ENCODE measurements at regions not wholly inside any gene's neighbourhood (a gene's known extent, or its start where the extent isn't known, plus 50 kb on each side); places are given as distances from the start of the nearest gene placed in this dataset.

DNA sequence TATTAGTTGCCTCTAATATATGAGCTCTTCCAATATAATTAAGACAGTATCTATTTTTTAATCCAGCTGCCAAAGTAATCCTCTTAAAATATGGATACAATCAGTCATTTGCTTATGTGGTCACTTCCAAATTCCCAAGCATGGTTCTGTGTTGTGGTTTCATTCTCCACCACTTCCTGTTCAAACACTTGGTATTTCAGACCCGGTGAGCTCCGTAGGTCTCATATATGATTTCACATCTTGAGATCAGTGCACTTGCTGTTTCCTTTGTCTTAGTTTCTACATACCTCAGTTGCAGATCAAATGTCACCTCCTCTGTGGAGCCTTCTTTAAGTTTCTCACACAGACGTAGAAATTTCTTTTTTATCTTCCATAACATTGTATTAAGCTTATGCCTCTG, 254.2 kb downstream of the KCNS3 start:
- no peak for DNase-seq (ENCODE audit: low read depth)

DNA sequence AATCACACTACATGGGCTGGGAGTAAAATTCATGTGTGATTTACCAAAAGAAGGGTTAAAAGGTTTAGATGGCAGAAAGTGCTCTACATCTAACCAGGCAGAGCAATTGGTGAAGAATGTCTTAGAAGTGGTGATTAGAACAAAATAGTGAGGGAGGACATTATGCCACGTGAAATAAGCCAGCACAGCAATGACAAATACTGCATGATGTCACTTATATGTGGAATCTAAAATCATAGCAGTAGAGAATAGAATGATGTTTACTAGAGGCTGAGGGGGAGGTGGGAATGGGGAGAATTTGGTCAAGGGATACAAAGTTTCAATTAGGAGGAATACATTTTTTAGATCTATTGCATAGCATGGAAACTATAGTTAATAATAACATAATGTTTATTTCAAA, 253.3 kb downstream of the KCNS3 start:
- DNase-seq (ENCODE audit: low read depth) = no peak

- DNase-seq (ENCODE audit: low read depth) = no peak
These were observed 250.9 kb downstream of the KCNS3 start for GRCh38 chr2:18129348-18129747.

GRCh38 chr2:18125303-18125702, 246.8 kb downstream of the KCNS3 start:
- DNase-seq (ENCODE audit: low read depth) = no peak

GRCh38 chr2:18124116-18124835, 245.8 kb downstream of the KCNS3 start:
- DNase-seq (ENCODE audit: low read depth) = no peak

DNA sequence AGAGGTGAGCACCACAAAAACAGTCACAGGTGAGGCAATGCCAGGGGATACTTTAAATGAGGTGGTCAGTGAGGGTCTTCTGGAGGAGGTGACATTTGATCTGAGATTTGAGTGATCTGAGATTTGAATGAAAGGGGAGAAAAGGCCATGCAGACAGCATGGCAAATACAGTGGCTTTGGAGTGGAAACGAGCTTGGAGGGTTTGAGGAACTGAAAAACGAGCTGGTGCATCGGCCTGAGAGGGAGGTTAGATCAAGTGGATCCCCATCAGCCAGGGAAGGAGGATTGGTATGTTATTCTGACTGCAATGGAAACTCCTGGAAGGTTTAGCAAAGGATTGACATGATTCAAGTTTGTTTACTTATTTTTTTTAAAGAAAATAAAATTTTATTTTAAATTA, 245.1 kb downstream of the KCNS3 start:
- DNase-seq (ENCODE audit: low read depth) = no peak

DNA sequence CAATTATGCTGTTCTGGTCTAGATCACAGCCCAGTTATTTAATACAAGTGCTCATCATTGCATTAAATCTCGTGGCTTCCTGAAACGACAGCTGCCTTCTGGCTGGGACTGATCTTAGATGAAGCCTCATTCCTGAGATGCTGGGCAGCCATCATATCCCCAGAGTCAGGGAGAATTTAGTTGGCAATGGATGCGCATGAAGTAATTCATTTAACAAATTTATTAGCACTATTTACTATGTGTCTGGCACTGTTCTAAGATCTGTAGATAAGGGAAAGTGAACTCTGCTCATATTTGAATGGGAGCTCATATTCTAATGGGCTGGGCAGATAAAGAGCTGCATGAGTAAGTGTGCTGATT, 244.7 kb downstream of the KCNS3 start:
- DNase-seq (ENCODE audit: low read depth) = no peak

DNA sequence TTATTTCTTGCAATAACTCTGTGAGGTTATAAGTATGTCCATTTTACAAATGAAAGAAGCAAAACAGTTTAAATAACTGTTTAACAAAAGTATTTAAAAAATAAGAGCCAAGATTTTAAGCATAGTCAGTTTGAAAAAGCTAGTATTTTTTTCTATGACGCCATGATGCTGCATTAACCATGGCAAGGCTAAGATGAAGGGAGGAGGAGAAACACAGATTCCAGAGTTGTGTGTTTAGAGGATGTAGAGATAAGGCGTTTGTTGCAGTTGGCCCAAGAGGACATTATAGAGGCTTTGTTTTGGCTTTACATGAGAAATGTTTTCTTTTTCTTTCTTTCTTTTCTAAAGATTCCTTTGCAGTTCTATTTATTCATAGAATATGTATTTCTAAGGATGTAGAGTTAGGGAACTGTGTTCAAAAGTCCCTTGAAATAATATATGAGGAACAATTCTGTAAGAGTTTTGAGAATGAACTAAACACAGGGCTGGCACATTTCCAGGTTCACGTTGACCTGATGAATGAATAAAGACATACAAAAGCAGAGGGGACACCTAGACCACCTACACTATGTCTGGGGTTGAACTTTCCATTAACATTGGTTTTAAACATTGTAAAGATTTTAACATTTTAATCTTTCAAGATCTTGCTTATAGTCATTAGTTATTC, 244.2 kb downstream of the KCNS3 start:
- DNase-seq (ENCODE audit: low read depth) = no peak

DNA sequence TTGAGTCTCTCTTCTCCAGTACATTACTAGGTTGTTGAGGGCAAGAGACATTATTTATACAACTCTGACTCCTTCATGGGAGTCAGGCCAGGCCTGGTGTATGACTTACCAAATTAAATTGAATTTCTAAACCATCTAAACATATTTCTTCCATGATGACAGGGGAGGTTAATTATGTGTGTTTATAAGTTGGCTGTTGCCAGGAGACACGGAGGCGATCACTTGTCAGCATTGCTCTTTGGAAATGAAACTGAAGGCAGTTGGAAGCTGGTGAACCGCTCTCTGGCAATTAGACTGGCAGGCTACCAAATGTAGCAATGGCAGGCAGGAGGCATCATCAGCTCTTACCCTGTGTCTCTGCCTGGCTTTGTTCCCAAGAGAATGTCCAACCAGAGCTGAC, 241.4 kb downstream of the KCNS3 start:
- DNase-seq (ENCODE audit: low read depth) = peak; percentile 29

DNA sequence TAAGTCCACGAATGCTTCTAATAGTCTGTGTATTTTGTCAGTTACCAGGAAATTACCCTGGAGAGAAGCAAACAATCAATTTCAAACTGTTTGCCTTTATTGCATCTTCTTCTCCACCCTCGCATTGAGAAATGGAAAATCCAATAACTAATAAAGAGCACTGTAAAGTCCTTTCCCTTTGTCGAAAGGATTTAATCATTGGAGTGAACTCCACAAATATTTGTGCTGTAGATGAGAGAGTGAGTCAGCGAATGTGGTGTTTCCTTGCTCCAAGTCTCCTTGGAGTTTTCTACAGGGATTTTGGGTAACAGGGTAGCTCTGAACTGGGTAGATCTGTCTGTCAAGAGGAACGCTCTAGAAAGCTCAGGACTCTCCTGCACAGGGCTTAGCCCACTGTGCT, 240.2 kb downstream of the KCNS3 start:
- DNase-seq (ENCODE audit: low read depth) = no peak

- DNase-seq (ENCODE audit: low read depth) = peak; percentile 22
These were observed 239.1 kb downstream of the KCNS3 start for GRCh38 chr2:18117592-18117991.

DNA sequence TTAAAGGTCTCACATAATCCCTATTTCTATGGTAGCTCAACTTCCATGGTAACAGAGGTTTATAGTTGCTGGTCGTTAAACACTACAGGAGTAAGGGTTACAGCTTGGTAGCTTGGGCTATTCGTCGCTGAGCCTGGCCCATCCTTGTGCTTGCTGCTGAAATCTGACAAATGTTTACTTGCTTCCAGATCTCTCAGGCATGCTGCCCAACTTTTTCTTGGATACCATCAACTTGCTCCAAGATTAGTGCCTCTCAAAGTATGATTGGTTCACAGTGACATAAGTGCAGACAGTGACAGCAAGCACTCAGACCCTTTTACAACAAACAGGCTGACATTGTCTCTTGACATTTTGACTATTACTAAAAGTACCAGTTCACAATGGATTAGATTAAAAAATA, 231.8 kb downstream of the KCNS3 start:
- no peak for DNase-seq (ENCODE audit: low read depth)

DNA sequence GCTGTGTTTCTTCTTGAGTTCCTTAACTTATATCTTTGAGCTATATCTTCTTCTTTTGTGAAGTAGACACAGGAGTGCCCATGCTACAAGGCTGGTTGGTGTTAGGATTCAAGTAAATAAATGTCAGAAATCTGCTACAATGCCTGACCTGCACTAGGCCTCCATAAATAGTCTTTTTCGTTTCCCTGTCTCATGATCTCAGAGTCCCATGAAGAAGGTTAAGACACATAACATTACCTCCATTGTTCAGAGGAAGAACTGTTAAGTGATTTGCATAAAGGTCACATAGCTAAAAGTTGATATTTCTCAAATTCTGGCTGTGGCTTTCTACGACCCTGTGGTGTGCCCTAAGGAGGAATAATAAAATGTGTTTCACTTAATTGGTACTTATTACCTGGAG, 228.4 kb downstream of the KCNS3 start:
- DNase-seq (ENCODE audit: low read depth) = no peak

DNA sequence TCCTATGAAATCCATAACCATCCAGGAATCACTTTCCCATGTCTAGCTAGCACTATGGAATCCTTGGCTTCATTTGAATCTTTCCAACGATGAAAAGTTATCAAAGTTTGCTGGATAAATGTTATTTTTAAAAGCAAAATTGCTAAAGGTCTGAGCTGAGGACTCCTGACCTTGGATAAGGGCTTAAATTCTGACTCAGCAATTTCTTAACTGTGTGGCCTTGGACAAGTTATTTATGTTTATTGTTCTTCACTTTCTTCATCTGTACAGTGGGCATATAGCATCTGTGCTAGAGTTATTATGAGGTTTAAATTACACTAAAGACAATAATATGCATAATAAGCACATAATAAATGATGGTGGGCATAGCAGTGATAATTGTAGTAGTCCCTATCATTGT, 227.5 kb downstream of the KCNS3 start:
- DNase-seq (ENCODE audit: low read depth) = no peak

DNA sequence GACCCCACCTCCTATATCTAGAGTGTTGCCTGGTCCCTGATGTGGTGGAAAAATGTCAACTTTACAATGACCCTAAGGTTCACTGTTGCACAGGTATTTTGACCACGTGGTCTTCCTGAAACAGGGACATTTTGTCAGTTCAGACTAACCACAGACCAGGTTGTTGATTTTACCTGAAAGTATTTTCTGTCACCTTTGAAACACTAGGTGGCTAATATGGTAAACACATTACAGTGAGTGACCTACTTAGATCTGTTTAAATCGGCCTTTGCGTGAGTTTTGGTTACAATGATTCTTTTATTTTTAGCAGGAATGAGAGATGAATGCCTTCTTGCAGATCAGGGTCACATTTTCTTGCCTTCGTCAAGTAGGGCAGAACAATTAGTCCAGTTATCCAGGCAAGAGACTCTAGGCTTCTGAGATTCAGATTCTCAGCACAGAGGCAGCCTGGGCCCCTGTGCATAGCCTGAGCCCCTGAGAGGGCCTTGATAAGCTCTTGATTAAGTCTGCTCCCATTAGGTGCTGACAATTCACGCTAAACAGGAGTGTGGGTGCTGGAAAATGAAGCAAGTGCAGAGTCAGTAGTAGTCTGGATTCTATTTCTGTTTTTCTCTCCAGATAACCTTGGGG, 226.2 kb downstream of the KCNS3 start:
- DNase-seq (ENCODE audit: low read depth) = no peak

GRCh38 chr2:18096836-18097405, 218.5 kb downstream of the KCNS3 start:
- DNase-seq (ENCODE audit: low read depth) = no peak

GRCh38 chr2:18094277-18094676, 215.8 kb downstream of the KCNS3 start:
- no peak for DNase-seq (ENCODE audit: low read depth)

- DNase-seq (ENCODE audit: low read depth) = no peak
These were observed 214.7 kb downstream of the KCNS3 start for GRCh38 chr2:18093196-18093595.

GRCh38 chr2:18092760-18093159, 214.3 kb downstream of the KCNS3 start:
- DNase-seq (ENCODE audit: low read depth) = no peak

- no peak for DNase-seq (ENCODE audit: low read depth)
These were observed 207.1 kb downstream of the KCNS3 start for GRCh38 chr2:18085593-18085992.

GRCh38 chr2:18084376-18084775, 205.9 kb downstream of the KCNS3 start:
- no peak for DNase-seq (ENCODE audit: low read depth)

GRCh38 chr2:18083806-18084205, 205.3 kb downstream of the KCNS3 start:
- no peak for DNase-seq (ENCODE audit: low read depth)

DNA sequence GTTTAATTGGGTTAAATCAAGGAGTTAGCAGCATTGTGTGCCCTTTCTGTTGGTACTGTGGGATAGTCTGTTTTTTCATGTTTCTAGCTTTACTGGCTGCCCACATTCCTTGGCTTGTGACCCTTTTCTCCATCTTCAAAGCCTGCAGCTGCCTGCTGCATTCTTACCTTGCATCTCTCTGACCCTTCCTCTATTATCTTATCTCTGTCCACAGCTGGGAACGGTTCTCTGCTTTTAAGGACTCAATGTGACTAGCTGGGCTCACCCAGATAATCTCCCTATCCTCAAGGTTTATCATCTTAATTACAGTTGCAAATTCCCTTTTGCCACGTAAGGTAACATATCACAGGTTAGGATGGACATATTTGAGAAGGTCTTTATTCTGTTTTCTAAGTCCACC, 199.7 kb downstream of the KCNS3 start:
- DNase-seq (ENCODE audit: low read depth) = no peak

Data from fibroblast of the conjunctiva (primary cell).